ENCODE measurements at regions not wholly inside any gene's neighbourhood (a gene's known extent, or its start where the extent isn't known, plus 50 kb on each side); places are given as distances from the start of the nearest gene placed in this dataset.
"Not testable (repeated sequence)": the region's sequence is repeated elsewhere in the genome, so short reads cannot be mapped to it uniquely, and the experiment has no call there.

GRCh38 chr7:32224276-32224675 is 154.1 kb upstream of the PDE1C start:
- Histone ChIP-seq H3K27ac (ENCODE audit: low read length) (no peak overlapping the region), H3K27me3 (ENCODE audit: control insufficient read depth in 1 of 2, insufficient read depth in 2 of 2, low read length in 2 of 2) (peaks cover 0 to 4% of the 10 kb centered on the region in 2 donors), H3K9ac (ENCODE audit: low read length in 2 of 2) (no peak overlapping the region), H3K9me3 (ENCODE audit: control insufficient read depth in 2 of 2, low read length in 2 of 2) (peaks cover 3 to 5% of the 10 kb centered on the region in 2 donors), H3K4me3 (ENCODE audit: low read length in 2 of 2) (no peak overlapping the region), H3K4me1 (ENCODE audit: control insufficient read depth, insufficient read depth, low read length) (no peaks in the 10 kb centered on the region), H3K36me3 (ENCODE audit: control insufficient read depth in 2 of 2, insufficient read depth in 2 of 2, low read length in 2 of 2) (no peaks in the 10 kb centered on the region)

GRCh38 chr7:32223721-32224120 is 153.5 kb upstream of the PDE1C start:
- H3K4me1 ChIP-seq (ENCODE audit: control insufficient read depth, insufficient read depth, low read length), result no peaks in the 10 kb centered on the region
- peaks cover 0 to 4% of the 10 kb centered on the region in 2 donors for H3K27me3 ChIP-seq (ENCODE audit: control insufficient read depth in 1 of 2, insufficient read depth in 2 of 2, low read length in 2 of 2)
- no peak overlapping the region for H3K9ac ChIP-seq (ENCODE audit: low read length in 2 of 2)
- H3K36me3 ChIP-seq (ENCODE audit: control insufficient read depth in 2 of 2, insufficient read depth in 2 of 2, low read length in 2 of 2), result no peaks in the 10 kb centered on the region
- H3K4me3 ChIP-seq (ENCODE audit: low read length in 2 of 2), result no peak overlapping the region
- no peak overlapping the region for H3K27ac ChIP-seq (ENCODE audit: low read length)
- peaks cover 3% of the 10 kb centered on the region in 2 donors for H3K9me3 ChIP-seq (ENCODE audit: control insufficient read depth in 2 of 2, low read length in 2 of 2)

- H3K27me3 ChIP-seq (ENCODE audit: control insufficient read depth in 1 of 2, insufficient read depth in 2 of 2, low read length in 2 of 2), result peaks cover 0 to 4% of the 10 kb centered on the region in 2 donors
- no peaks in the 10 kb centered on the region for H3K4me1 ChIP-seq (ENCODE audit: control insufficient read depth, insufficient read depth, low read length)
- peaks cover 0 to 3% of the 10 kb centered on the region in 2 donors for H3K9me3 ChIP-seq (ENCODE audit: control insufficient read depth in 2 of 2, low read length in 2 of 2)
- no peak overlapping the region for H3K4me3 ChIP-seq (ENCODE audit: low read length in 2 of 2)
- H3K27ac ChIP-seq (ENCODE audit: low read length), result no peak overlapping the region
- H3K36me3 ChIP-seq (ENCODE audit: control insufficient read depth in 2 of 2, insufficient read depth in 2 of 2, low read length in 2 of 2), result no peaks in the 10 kb centered on the region
- H3K9ac ChIP-seq (ENCODE audit: low read length in 2 of 2), result no peak overlapping the region
These were observed 153.0 kb upstream of the PDE1C start for GRCh38 chr7:32223071-32223650.

GRCh38 chr7:32222251-32222900 is 152.2 kb upstream of the PDE1C start:
- peaks cover 0 to 4% of the 10 kb centered on the region in 2 donors for H3K27me3 ChIP-seq (ENCODE audit: control insufficient read depth in 1 of 2, insufficient read depth in 2 of 2, low read length in 2 of 2)
- H3K27ac ChIP-seq (ENCODE audit: low read length), result no peak overlapping the region
- H3K36me3 ChIP-seq (ENCODE audit: control insufficient read depth in 2 of 2, insufficient read depth in 2 of 2, low read length in 2 of 2), result no peaks in the 10 kb centered on the region
- H3K4me1 ChIP-seq (ENCODE audit: control insufficient read depth, insufficient read depth, low read length), result no peaks in the 10 kb centered on the region
- no peak overlapping the region for H3K9ac ChIP-seq (ENCODE audit: low read length in 2 of 2)
- no peak overlapping the region for H3K4me3 ChIP-seq (ENCODE audit: low read length in 2 of 2)
- H3K9me3 ChIP-seq (ENCODE audit: control insufficient read depth in 2 of 2, low read length in 2 of 2), result peaks cover 0 to 2% of the 10 kb centered on the region in 2 donors

GRCh38 chr7:32221736-32222135 is 151.5 kb upstream of the PDE1C start:
- no peaks in the 10 kb centered on the region for H3K9me3 ChIP-seq (ENCODE audit: control insufficient read depth in 2 of 2, low read length in 2 of 2)
- H3K27ac ChIP-seq (ENCODE audit: low read length), result no peak overlapping the region
- peaks cover 0 to 4% of the 10 kb centered on the region in 2 donors for H3K27me3 ChIP-seq (ENCODE audit: control insufficient read depth in 1 of 2, insufficient read depth in 2 of 2, low read length in 2 of 2)
- no peak overlapping the region for H3K9ac ChIP-seq (ENCODE audit: low read length in 2 of 2)
- H3K4me3 ChIP-seq (ENCODE audit: low read length in 2 of 2), result no peak overlapping the region
- no peaks in the 10 kb centered on the region for H3K36me3 ChIP-seq (ENCODE audit: control insufficient read depth in 2 of 2, insufficient read depth in 2 of 2, low read length in 2 of 2)
- H3K4me1 ChIP-seq (ENCODE audit: control insufficient read depth, insufficient read depth, low read length), result no peaks in the 10 kb centered on the region

GRCh38 chr7:32221056-32221455 is 150.8 kb upstream of the PDE1C start:
- H3K4me1 ChIP-seq (ENCODE audit: control insufficient read depth, insufficient read depth, low read length), result no peaks in the 10 kb centered on the region
- no peak overlapping the region for H3K27ac ChIP-seq (ENCODE audit: low read length)
- no peak overlapping the region for H3K4me3 ChIP-seq (ENCODE audit: low read length in 2 of 2)
- H3K9me3 ChIP-seq (ENCODE audit: control insufficient read depth in 2 of 2, low read length in 2 of 2), result no peaks in the 10 kb centered on the region
- H3K9ac ChIP-seq (ENCODE audit: low read length in 2 of 2), result no peak overlapping the region
- H3K27me3 ChIP-seq (ENCODE audit: control insufficient read depth in 1 of 2, insufficient read depth in 2 of 2, low read length in 2 of 2), result peaks cover 0 to 4% of the 10 kb centered on the region in 2 donors
- no peaks in the 10 kb centered on the region for H3K36me3 ChIP-seq (ENCODE audit: control insufficient read depth in 2 of 2, insufficient read depth in 2 of 2, low read length in 2 of 2)

- not testable (repeated sequence) for H3K4me1 ChIP-seq (ENCODE audit: control insufficient read depth, insufficient read depth, low read length); H3K9ac ChIP-seq (ENCODE audit: low read length in 2 of 2); H3K9me3 ChIP-seq (ENCODE audit: control insufficient read depth in 2 of 2, low read length in 2 of 2); H3K27me3 ChIP-seq (ENCODE audit: control insufficient read depth in 1 of 2, insufficient read depth in 2 of 2, low read length in 2 of 2); H3K27ac ChIP-seq (ENCODE audit: low read length); H3K4me3 ChIP-seq (ENCODE audit: low read length in 2 of 2); H3K36me3 ChIP-seq (ENCODE audit: control insufficient read depth in 2 of 2, insufficient read depth in 2 of 2, low read length in 2 of 2)
These were observed 149.6 kb upstream of the PDE1C start for GRCh38 chr7:32219831-32220230.

GRCh38 chr7:32219416-32219815 is 149.2 kb upstream of the PDE1C start:
- H3K9me3 ChIP-seq (ENCODE audit: control insufficient read depth in 2 of 2, low read length in 2 of 2), result no peaks in the 10 kb centered on the region
- no peaks in the 10 kb centered on the region for H3K4me1 ChIP-seq (ENCODE audit: control insufficient read depth, insufficient read depth, low read length)
- no peak overlapping the region for H3K27ac ChIP-seq (ENCODE audit: low read length)

GRCh38 chr7:32218741-32219288 is 148.6 kb upstream of the PDE1C start:
- Histone ChIP-seq H3K9ac (ENCODE audit: low read length in 2 of 2) (no peak overlapping the region), H3K4me3 (ENCODE audit: low read length in 2 of 2) (no peak overlapping the region), H3K27ac (ENCODE audit: low read length) (no peak overlapping the region), H3K27me3 (ENCODE audit: control insufficient read depth in 1 of 2, insufficient read depth in 2 of 2, low read length in 2 of 2) (peaks cover 0 to 4% of the 10 kb centered on the region in 2 donors), H3K9me3 (ENCODE audit: control insufficient read depth in 2 of 2, low read length in 2 of 2) (no peaks in the 10 kb centered on the region), H3K36me3 (ENCODE audit: control insufficient read depth in 2 of 2, insufficient read depth in 2 of 2, low read length in 2 of 2) (no peaks in the 10 kb centered on the region), H3K4me1 (ENCODE audit: control insufficient read depth, insufficient read depth, low read length) (no peaks in the 10 kb centered on the region)

More at GRCh38 chr7:32219416-32219815, 149.2 kb upstream of the PDE1C start:
- Histone ChIP-seq H3K4me3 (ENCODE audit: low read length in 2 of 2) (no peak overlapping the region), H3K9ac (ENCODE audit: low read length in 2 of 2) (no peak overlapping the region), H3K36me3 (ENCODE audit: control insufficient read depth in 2 of 2, insufficient read depth in 2 of 2, low read length in 2 of 2) (no peaks in the 10 kb centered on the region), H3K27me3 (ENCODE audit: control insufficient read depth in 1 of 2, insufficient read depth in 2 of 2, low read length in 2 of 2) (peaks cover 0 to 4% of the 10 kb centered on the region in 2 donors)

GRCh38 chr7:32218154-32218467 is 147.9 kb upstream of the PDE1C start:
- Histone ChIP-seq H3K9me3 (ENCODE audit: control insufficient read depth in 2 of 2, low read length in 2 of 2) (no peaks in the 10 kb centered on the region), H3K27ac (ENCODE audit: low read length) (no peak overlapping the region), H3K4me3 (ENCODE audit: low read length in 2 of 2) (no peak overlapping the region)

More at GRCh38 chr7:32218154-32218467, 147.9 kb upstream of the PDE1C start:
- no peak overlapping the region for H3K9ac ChIP-seq (ENCODE audit: low read length in 2 of 2)
- H3K4me1 ChIP-seq (ENCODE audit: control insufficient read depth, insufficient read depth, low read length), result no peaks in the 10 kb centered on the region
- H3K27me3 ChIP-seq (ENCODE audit: control insufficient read depth in 1 of 2, insufficient read depth in 2 of 2, low read length in 2 of 2), result peaks cover 0 to 4% of the 10 kb centered on the region in 2 donors
- H3K36me3 ChIP-seq (ENCODE audit: control insufficient read depth in 2 of 2, insufficient read depth in 2 of 2, low read length in 2 of 2), result no peaks in the 10 kb centered on the region
